ENCODE measurements at regions not wholly inside any gene's neighbourhood (a gene's known extent, or its start where the extent isn't known, plus 50 kb on each side); places are given as distances from the start of the nearest gene placed in this dataset.

DNA sequence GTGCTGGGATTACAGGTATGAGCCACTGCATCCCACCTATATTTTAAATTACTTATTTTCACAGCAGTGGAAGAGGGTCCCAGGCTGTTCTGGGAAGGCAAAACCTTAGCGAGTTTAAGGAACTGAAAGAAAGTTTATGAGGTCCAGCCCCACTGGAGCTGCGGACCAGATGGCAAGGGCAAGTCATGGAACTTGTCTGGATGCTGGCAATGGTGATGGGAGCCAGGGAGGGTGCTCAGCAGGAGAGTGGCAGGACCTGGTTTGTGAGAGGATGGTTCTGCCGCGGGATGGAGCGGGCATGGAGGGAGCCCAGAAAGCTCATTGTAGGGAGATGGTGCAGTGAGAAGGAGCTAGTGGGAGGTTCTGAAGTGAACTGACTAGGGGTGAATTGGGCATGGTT, 50.6 kb upstream of the SLC45A1 start:
- no peak for DNase-seq
- Mint-ChIP-seq H3K4me1 (peaks cover 0 to 2% of the 10 kb centered on the region in 2 donors), H3K9me3 (no peaks in the 10 kb centered on the region), H3K4me3 (no peak overlapping the region), H3K27ac (no peak overlapping the region), H3K27me3 (ENCODE audit: low read depth in 3 of 3) (peaks cover 2 to 5% (median 3%) of the 10 kb centered on the region in 3 donors), H3K36me3 (peaks cover 0 to 4% (median 0%) of the 10 kb centered on the region in 3 donors)

DNA sequence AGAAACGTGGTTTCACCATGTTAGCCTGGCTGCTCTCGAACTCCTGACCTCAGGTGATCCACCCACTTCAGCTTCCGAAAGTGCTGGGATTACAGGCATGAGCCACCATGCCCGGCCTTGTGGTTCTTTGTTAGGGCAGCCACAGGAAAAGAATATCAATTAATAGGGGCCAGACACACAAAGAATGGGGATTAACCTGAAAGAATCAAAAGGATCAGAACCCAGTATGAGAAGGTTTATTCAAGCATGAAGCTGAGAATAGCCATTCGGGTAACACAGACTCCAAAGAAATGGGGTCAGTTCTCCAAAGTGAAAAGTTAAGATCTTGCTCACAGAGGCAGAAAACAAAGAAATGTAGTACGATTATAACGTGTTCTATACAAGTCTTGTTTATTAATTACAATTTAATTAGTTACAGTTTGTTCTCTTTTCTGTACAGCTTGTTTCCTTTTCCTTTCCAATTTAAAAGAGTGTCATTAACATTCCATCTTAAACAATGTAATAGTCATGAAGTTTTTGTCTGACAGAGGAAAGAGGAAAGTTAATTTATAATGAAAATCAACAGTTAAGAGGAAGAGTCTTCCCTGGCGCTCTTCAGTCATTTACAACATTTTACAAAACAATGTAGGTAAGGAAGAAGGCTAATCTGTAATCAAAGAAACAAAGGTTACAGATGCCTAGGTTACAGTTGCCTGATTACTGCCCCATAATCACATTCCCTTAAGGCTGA, 51.3 kb upstream of the SLC45A1 start:
- DNase-seq, result no peak
- H3K27me3 Mint-ChIP-seq (ENCODE audit: low read depth in 3 of 3), result peaks cover 2 to 5% (median 3%) of the 10 kb centered on the region in 3 donors
- no peak overlapping the region for H3K4me3 Mint-ChIP-seq
- peaks cover 0 to 4% (median 0%) of the 10 kb centered on the region in 3 donors for H3K36me3 Mint-ChIP-seq
- H3K4me1 Mint-ChIP-seq, result peaks cover 0 to 2% of the 10 kb centered on the region in 2 donors
- no peak overlapping the region for H3K27ac Mint-ChIP-seq
- H3K9me3 Mint-ChIP-seq, result no peaks in the 10 kb centered on the region

DNA sequence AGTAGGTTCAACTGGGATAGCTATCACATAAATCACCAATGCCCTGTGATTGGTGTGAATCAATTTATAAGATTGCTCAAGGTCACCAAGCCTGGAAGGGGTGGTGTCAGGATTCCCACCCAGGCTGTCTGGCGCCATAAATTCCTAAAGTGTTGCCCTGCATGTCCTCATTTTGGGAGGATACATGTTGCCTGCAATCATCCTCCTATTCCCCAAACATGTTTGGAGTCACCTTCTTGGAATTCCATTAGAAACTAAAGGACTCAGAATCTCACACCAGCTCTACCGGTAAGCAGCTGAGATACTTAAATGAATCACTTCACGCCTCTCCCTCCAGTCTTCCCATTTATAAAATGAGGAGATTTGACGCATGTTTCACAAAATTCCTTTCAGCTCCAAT, 54.1 kb upstream of the SLC45A1 start:
- Mint-ChIP-seq H3K4me1 (peaks cover 0 to 2% of the 10 kb centered on the region in 2 donors), H3K4me3 (no peak overlapping the region), H3K36me3 (no peaks in the 10 kb centered on the region), H3K9me3 (no peaks in the 10 kb centered on the region), H3K27me3 (ENCODE audit: low read depth in 3 of 3) (peaks cover 0 to 5% (median 2%) of the 10 kb centered on the region in 3 donors), H3K27ac (no peak overlapping the region)
- DNase-seq, result no peak

DNA sequence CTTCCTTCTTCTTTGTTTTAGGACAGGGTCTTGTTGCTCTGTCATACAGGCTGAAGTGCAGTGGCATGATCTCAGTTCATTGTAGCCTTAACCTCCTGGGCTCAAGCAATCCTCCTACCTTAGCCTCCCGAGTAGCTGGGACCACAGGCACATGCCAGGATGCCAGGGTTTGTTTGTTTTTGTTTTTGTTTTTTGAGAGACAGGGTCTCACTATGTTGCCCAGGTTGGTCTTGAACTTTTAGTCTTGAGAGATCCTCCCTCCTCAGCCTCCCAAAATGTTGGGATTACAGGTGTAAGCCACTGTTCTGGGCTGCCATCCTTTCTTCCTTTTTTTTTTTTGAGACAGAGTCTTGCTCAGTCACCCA, 56.5 kb upstream of the SLC45A1 start:
- peaks cover 0 to 1% (median 0%) of the 10 kb centered on the region in 3 donors for H3K36me3 Mint-ChIP-seq
- no peaks in the 10 kb centered on the region for H3K4me1 Mint-ChIP-seq
- no peak overlapping the region for H3K4me3 Mint-ChIP-seq
- no peak overlapping the region for H3K27ac Mint-ChIP-seq
- no peaks in the 10 kb centered on the region for H3K9me3 Mint-ChIP-seq
- peaks cover 0 to 7% (median 4%) of the 10 kb centered on the region in 3 donors for H3K27me3 Mint-ChIP-seq (ENCODE audit: low read depth in 3 of 3)
- DNase-seq, result no peak

DNA sequence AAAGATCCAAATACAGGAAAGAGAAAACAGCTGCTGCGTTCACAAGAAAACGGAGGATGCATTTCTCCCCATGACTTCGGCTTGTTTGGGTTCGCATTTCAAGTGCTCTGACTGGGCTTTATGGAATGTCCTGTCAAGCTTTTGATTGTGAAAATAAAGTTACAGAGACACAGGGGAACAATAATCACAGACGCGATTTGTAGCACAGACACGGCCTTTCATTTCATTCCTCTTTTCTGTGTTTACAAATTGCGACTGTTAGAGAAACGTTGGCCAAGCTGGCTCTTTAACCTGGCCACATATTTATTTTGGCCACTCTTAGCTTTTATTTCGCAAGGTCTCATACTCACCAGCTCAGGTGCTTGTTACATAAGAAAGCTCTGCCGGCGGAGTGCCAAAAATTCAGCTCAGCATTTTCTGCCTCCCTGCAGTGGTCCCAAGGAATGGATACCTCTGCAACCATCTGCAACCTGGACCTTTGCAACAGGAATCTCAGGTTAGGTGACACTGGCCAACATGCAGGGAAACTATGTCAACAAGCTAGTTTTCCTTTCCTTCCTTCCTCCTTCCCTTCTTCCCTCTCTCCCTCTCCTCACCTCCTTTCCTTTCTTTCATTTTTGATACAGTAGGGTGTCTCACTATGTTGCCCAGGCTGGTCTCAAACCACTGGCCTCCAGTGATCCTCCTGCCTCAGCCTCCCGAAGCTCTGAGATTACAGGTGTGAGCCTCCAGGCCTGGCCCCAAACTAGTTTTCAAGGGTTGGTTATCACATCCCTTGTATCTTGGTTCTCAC, 58.2 kb upstream of the SLC45A1 start:
- H3K4me3 Mint-ChIP-seq, result no peak overlapping the region
- H3K4me1 Mint-ChIP-seq, result no peaks in the 10 kb centered on the region
- no peak for DNase-seq
- H3K27ac Mint-ChIP-seq, result no peak overlapping the region
- peaks cover 0 to 5% (median 0%) of the 10 kb centered on the region in 3 donors for H3K36me3 Mint-ChIP-seq
- peaks cover 0 to 7% (median 0%) of the 10 kb centered on the region in 3 donors for H3K27me3 Mint-ChIP-seq (ENCODE audit: low read depth in 3 of 3)
- H3K9me3 Mint-ChIP-seq, result no peaks in the 10 kb centered on the region

DNA sequence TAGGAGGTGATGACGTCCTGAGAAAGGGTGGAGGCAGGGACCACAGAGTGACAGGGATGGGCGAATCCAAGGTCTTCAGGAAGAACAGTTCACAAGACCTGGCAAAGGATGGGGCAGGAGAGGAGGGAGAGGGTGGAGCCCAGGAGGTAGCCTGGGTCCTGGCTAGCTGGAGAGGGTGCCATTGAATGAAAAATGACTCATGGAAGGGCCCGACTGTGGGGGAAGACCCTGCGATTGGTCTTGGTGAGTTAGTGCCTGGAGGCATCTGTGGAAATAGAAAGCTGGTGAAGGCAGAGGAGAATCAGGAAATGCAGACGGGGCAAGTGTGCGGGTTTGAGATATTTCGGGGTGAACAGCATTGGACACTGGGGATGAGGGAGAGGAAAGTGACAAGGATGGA, 60.3 kb upstream of the SLC45A1 start:
- H3K9me3 Mint-ChIP-seq, result no peaks in the 10 kb centered on the region
- peaks cover 0 to 5% (median 0%) of the 10 kb centered on the region in 3 donors for H3K27me3 Mint-ChIP-seq (ENCODE audit: low read depth in 3 of 3)
- no peak overlapping the region for H3K4me3 Mint-ChIP-seq
- no peak overlapping the region for H3K27ac Mint-ChIP-seq
- peaks cover 0 to 5% (median 0%) of the 10 kb centered on the region in 3 donors for H3K36me3 Mint-ChIP-seq
- no peaks in the 10 kb centered on the region for H3K4me1 Mint-ChIP-seq
- no peak for DNase-seq

DNA sequence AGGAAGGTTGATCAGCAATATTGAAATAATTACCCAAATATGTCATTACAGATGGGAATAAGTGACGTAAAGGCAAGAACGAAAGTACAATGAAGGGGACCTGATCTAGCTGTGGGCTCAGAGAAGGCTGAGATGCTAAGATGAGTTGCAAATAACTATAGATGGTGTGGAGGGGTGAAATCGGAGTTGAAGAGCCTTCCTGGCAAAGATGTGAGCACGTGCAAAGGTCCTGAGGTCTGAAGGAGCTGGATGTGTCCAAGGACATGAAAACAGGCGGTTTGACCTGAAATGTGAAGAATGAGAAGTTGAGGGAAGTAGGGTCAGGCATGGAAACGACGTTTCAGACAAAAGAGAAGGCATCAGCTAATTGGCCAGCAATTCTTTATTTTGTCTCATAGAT, 61.6 kb upstream of the SLC45A1 start:
- H3K36me3 Mint-ChIP-seq, result peaks cover 0 to 5% (median 0%) of the 10 kb centered on the region in 3 donors
- H3K27me3 Mint-ChIP-seq (ENCODE audit: low read depth in 3 of 3), result peaks cover 0 to 5% (median 2%) of the 10 kb centered on the region in 3 donors
- no peak overlapping the region for H3K27ac Mint-ChIP-seq
- no peak for DNase-seq
- no peaks in the 10 kb centered on the region for H3K9me3 Mint-ChIP-seq
- no peak overlapping the region for H3K4me3 Mint-ChIP-seq
- no peaks in the 10 kb centered on the region for H3K4me1 Mint-ChIP-seq

DNA sequence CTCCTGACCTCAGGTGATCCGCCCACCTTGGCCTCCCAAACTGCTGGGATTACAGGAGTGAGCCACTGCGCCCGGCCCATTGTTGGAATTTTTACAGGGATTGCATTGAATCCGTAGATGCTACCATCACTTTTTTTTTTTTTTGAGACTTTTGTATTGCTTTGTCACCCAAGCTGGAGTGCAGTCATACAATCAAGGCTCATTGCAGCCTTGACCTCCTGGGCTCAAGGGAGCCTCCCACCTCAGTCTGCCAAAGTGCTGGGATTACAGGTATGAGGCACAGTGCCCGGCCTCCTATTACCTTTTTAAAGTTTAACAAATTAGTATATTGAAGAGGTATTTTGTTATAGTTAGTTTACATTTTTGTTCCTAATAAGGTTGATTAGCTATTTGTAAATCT, 62.2 kb upstream of the SLC45A1 start:
- Mint-ChIP-seq H3K36me3 (peaks cover 0 to 5% (median 0%) of the 10 kb centered on the region in 3 donors), H3K27me3 (ENCODE audit: low read depth in 3 of 3) (peaks cover 0 to 5% (median 2%) of the 10 kb centered on the region in 3 donors), H3K4me1 (no peaks in the 10 kb centered on the region), H3K4me3 (no peak overlapping the region), H3K27ac (no peak overlapping the region), H3K9me3 (no peaks in the 10 kb centered on the region)
- DNase-seq, result no peak

DNA sequence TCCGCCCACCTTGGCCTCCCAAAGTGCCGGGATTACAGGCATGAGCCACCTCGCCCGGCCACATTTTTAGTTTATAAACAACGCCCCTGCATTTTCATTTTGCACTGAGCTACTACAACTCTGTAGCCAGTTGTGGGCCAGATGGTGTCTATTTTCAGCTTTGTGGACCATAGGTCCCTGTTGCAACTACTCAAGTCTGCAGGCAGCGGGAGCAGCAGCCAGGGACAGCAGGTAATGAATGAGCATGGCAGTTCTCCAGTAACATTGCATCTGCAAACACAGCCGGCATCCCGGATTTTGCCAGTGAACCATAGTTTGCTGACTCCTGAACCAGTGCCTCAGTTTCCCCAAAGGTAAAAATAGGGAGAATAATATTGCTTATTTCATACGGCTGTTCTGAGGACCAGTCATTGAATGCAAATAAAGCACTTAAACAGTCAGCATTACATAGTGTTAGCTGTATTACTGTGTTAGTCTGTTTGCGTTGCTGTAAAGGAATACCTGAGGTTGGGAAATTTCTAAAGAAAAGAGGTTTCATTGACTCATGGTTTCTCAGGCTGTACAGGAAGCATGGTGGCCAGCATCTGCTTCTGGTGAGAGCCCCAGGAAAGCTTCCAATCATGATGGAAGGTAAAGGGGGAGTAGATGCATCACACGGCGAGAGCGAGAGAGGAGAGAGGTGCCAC, 65.5 kb upstream of the SLC45A1 start:
- no peaks in the 10 kb centered on the region for H3K9me3 Mint-ChIP-seq
- H3K27ac Mint-ChIP-seq, result no peak overlapping the region
- DNase-seq, result no peak
- peaks cover 0 to 5% of the 10 kb centered on the region in 2 donors for H3K4me1 Mint-ChIP-seq
- peaks cover 0 to 5% (median 0%) of the 10 kb centered on the region in 3 donors for H3K36me3 Mint-ChIP-seq
- no peak overlapping the region for H3K4me3 Mint-ChIP-seq
- H3K27me3 Mint-ChIP-seq (ENCODE audit: low read depth in 3 of 3), result peaks cover 0 to 4% (median 2%) of the 10 kb centered on the region in 3 donors

DNA sequence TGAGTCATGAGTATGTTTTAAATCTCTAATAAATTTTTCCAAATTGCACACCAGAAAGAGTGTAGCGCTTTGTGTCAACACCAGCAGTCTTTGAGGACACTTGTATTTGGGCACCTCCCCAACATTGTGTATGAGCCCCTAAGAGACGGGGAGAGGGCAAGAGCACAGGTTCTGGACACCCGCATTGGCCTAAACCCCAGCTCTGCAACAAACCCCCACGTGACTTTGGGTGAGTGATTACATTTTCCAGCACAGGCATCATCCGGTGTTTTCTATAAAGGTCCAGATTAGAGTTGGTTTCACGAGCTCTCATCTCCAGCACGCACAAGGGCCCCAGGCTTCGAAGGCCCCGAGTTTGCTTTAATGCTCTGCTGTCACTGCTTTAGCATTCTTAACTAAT, 66.3 kb upstream of the SLC45A1 start:
- Mint-ChIP-seq H3K27ac (no peak overlapping the region), H3K27me3 (ENCODE audit: low read depth in 3 of 3) (peaks cover 0 to 4% (median 0%) of the 10 kb centered on the region in 3 donors), H3K4me1 (peaks cover 0 to 5% of the 10 kb centered on the region in 2 donors), H3K36me3 (peaks cover 0 to 5% (median 0%) of the 10 kb centered on the region in 3 donors), H3K4me3 (no peak overlapping the region), H3K9me3 (no peaks in the 10 kb centered on the region)
- DNase-seq, result no peak

DNA sequence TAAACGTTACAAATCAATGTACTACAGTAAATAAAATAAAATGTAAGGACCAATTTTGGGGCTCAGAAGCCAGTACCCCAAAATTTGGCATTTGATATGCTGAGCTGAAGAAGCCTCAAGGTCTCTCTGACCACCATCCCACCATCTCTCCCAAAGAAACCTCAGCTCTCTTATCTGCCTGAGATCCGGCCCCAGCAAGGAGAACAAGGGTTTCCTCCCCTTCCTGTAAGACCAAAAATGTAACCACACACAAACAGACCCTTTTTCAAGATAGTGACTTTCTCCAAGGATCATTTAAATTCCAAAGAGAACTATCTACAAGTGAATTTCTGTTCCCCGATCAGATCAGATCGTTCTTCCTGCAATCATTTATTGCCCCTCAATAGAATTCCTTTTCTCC, 68.1 kb upstream of the SLC45A1 start:
- no peak for DNase-seq
- peak overlapping the region in 1 of 6 donors; percentile 24 for H3K27ac Mint-ChIP-seq
- H3K27me3 Mint-ChIP-seq (ENCODE audit: low read depth in 3 of 3), result peaks cover 0 to 4% (median 0%) of the 10 kb centered on the region in 3 donors
- H3K9me3 Mint-ChIP-seq, result no peaks in the 10 kb centered on the region
- no peak overlapping the region for H3K4me3 Mint-ChIP-seq
- H3K36me3 Mint-ChIP-seq, result no peaks in the 10 kb centered on the region
- H3K4me1 Mint-ChIP-seq, result peaks cover 0 to 5% of the 10 kb centered on the region in 2 donors

DNA sequence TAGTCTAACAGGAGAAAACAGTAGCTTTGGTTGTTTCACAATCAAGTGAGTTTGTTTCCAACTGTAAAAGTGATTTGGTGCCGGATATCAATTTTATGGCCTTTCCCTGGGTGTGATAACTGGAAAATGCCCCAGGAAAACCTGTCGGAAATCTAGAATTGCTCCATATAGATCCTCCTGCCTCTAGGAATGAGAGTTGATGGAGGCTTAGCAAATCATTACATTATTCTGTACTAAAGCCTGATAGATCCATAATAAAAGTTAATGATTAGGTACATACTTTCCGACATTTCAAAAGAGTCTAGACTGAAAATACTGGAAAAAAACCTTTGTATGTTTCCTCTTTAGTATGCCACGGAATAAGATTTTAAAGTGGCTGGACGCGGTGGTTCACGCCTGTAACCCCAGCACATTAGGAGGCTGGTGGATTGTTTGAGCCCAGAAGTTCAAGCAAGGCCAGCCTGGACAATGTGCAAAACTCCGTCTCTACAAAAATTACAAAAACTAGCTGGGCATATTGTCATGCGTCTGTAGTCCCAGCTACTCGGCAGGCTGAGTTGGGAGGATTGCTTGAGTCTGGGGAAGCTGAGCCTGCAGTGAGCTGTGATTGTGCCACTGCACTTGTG, 70.0 kb upstream of the SLC45A1 start:
- Mint-ChIP-seq H3K36me3 (no peaks in the 10 kb centered on the region), H3K27me3 (ENCODE audit: low read depth in 3 of 3) (peaks cover 0 to 4% (median 0%) of the 10 kb centered on the region in 3 donors), H3K4me3 (no peak overlapping the region), H3K9me3 (no peaks in the 10 kb centered on the region), H3K27ac (no peak overlapping the region), H3K4me1 (peaks cover 0 to 5% of the 10 kb centered on the region in 2 donors)
- DNase-seq, result no peak

DNA sequence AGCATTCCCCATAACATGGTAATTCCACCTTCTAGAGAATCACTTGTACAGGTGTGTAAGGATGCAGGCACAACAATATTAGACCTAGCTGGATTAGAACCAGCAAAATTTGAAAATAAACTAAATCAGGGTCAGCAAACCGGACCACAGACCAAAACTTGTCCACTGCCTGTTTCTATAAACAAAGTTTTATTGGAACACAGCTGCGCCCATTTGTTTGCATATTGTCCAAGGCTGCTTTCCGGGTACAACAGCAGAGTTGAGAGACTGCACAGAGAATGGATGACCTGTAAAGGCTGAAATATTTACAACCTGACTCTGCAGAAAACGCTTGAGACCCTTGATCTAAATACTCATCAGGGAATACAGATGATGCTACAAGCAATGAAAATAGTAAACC, 73.6 kb upstream of the SLC45A1 start:
- no peaks in the 10 kb centered on the region for H3K36me3 Mint-ChIP-seq
- no peak for DNase-seq
- no peak overlapping the region for H3K4me3 Mint-ChIP-seq
- H3K9me3 Mint-ChIP-seq, result no peaks in the 10 kb centered on the region
- H3K4me1 Mint-ChIP-seq, result no peaks in the 10 kb centered on the region
- H3K27me3 Mint-ChIP-seq (ENCODE audit: low read depth in 3 of 3), result peaks cover 0 to 6% (median 2%) of the 10 kb centered on the region in 3 donors
- H3K27ac Mint-ChIP-seq, result no peak overlapping the region
